Type B pancreatic cell (in vitro differentiated cells): ENCODE measurements at regions not wholly inside any gene's neighbourhood (a gene's known extent, or its start where the extent isn't known, plus 50 kb on each side); places are given as distances from the start of the nearest gene placed in this dataset.

ENCODE experiments used
- DNase-seq: peaks from one replicate; pipeline ENCODE4 v3.0.0; 2021; ENCODE audit warnings: mixed read lengths; ENCODE audit not compliant: unreplicated experiment; ENCODE audit errors: extremely low spot score
- H3K27ac Mint-ChIP-seq: 2 replicates; pipeline ENCODE4 v1.8.0; 2021; ENCODE audit warnings: mild to moderate bottlenecking, mixed read lengths
- H3K27me3 Mint-ChIP-seq: 2 replicates; pipeline ENCODE4 v1.8.0; 2021; ENCODE audit warnings: mixed read lengths
- H3K36me3 Mint-ChIP-seq: 2 replicates; pipeline ENCODE4 v1.8.0; 2021; ENCODE audit warnings: mixed read lengths
- H3K4me1 Mint-ChIP-seq: one replicate; pipeline ENCODE4 v1.8.0; 2021; ENCODE audit warnings: mixed read lengths; ENCODE audit not compliant: unreplicated experiment
- H3K4me3 Mint-ChIP-seq: 2 replicates; pipeline ENCODE4 v1.8.0; 2021; ENCODE audit warnings: mild to moderate bottlenecking, mixed read lengths
- H3K9me3 Mint-ChIP-seq: 2 replicates; pipeline ENCODE4 v1.8.0; 2021; ENCODE audit warnings: mixed read lengths
- TF ChIP-seq, protein P1 (sequence below): fragments of 200-600 bp; sonication (generic); conservative IDR thresholded peaks from 2 replicates; pipeline ENCODE4 v1.5.0; 2021; ENCODE audit warnings: antibody characterized with exemption, mild to moderate bottlenecking

DNA sequence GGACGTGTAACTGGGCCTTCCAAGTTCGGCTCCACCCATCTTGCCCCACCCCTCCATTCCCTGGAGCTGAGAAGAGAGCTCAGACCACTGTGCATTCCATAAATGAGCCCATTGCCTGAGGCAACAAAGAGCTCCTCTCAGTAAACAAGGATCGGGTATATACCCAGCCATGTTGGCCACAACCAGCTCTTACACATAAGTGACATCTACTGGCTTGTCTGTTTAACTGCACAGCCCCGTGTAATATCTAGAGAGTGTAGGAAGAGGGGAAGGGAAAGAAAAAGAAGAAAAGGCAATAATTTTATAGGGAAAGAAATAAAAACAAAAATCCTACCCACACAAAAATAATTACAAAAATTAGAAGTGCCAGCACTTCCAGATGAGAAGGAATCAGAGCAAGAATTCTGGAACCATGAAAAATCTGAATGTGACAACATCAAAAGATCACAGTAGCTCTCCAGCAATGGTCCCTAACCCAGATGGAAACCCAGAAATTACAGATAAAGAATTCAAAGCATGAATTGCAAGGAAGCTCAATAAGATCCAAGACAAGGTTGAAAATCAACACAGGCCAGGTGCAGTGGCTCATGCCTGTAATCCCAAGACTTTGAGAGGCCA, 308.1 kb downstream of the RPAP3 start:
- H3K4me3 Mint-ChIP-seq, result no peak overlapping the region
- H3K27ac Mint-ChIP-seq, result no peak overlapping the region
- no peaks in the 10 kb centered on the region for H3K27me3 Mint-ChIP-seq
- H3K4me1 Mint-ChIP-seq, result peaks cover 8% of the 10 kb centered on the region
- no peak for DNase-seq
- H3K36me3 Mint-ChIP-seq, result no peaks in the 10 kb centered on the region
- TF ChIP-seq, protein P1, sequence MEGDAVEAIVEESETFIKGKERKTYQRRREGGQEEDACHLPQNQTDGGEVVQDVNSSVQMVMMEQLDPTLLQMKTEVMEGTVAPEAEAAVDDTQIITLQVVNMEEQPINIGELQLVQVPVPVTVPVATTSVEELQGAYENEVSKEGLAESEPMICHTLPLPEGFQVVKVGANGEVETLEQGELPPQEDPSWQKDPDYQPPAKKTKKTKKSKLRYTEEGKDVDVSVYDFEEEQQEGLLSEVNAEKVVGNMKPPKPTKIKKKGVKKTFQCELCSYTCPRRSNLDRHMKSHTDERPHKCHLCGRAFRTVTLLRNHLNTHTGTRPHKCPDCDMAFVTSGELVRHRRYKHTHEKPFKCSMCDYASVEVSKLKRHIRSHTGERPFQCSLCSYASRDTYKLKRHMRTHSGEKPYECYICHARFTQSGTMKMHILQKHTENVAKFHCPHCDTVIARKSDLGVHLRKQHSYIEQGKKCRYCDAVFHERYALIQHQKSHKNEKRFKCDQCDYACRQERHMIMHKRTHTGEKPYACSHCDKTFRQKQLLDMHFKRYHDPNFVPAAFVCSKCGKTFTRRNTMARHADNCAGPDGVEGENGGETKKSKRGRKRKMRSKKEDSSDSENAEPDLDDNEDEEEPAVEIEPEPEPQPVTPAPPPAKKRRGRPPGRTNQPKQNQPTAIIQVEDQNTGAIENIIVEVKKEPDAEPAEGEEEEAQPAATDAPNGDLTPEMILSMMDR, result peak; percentile 41
- peaks cover 5% of the 10 kb centered on the region for H3K9me3 Mint-ChIP-seq

GRCh38 chr12:47396902-47397663, 308.7 kb downstream of the RPAP3 start:
- TF ChIP-seq, protein P1, result no peak
- Mint-ChIP-seq H3K4me3 (no peak overlapping the region), H3K4me1 (peaks cover 9% of the 10 kb centered on the region), H3K36me3 (no peaks in the 10 kb centered on the region), H3K27me3 (no peaks in the 10 kb centered on the region), H3K27ac (no peak overlapping the region), H3K9me3 (peaks cover 5% of the 10 kb centered on the region)
- no peak for DNase-seq

GRCh38 chr12:47394070-47394469, 311.8 kb downstream of the RPAP3 start:
- Mint-ChIP-seq H3K27ac (no peak overlapping the region), H3K4me1 (peaks cover 9% of the 10 kb centered on the region), H3K36me3 (no peaks in the 10 kb centered on the region), H3K9me3 (peaks cover 5% of the 10 kb centered on the region), H3K4me3 (no peak overlapping the region), H3K27me3 (peaks cover 4% of the 10 kb centered on the region)
- TF ChIP-seq, protein P1, result no peak
- no peak for DNase-seq

- peaks cover 5% of the 10 kb centered on the region for H3K9me3 Mint-ChIP-seq
- H3K27me3 Mint-ChIP-seq, result peaks cover 4% of the 10 kb centered on the region
- H3K36me3 Mint-ChIP-seq, result no peaks in the 10 kb centered on the region
- H3K4me1 Mint-ChIP-seq, result peaks cover 9% of the 10 kb centered on the region
- no peak for DNase-seq
- H3K4me3 Mint-ChIP-seq, result no peak overlapping the region
- TF ChIP-seq, protein P1, result no peak
- no peak overlapping the region for H3K27ac Mint-ChIP-seq
Measured at GRCh38 chr12:47393403-47393790, 312.4 kb downstream of the RPAP3 start.

DNA sequence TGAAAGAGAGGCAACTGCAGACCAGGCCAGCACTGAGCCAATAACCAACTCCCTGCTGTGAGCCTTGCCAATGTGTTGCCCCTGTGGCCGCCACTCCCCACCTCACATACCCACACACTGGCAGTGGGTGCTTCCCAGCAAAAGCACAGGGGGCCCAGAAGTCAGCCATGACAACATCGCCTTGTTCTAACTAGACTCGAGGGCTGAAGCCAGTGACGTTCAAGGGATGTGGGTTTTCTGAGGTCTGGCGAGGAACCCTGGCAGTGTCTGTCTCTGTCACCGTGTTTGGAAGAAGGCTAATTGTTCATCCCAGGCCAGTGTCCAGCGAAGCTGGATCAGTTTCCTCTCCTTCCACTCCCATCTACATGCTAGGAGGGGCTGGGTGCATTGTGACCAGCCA, 311.8 kb upstream of the AMIGO2 start:
- Mint-ChIP-seq H3K9me3 (no peaks in the 10 kb centered on the region), H3K36me3 (no peaks in the 10 kb centered on the region), H3K4me1 (peaks cover 9% of the 10 kb centered on the region), H3K27me3 (peaks cover 7% of the 10 kb centered on the region), H3K27ac (no peak overlapping the region), H3K4me3 (no peak overlapping the region)
- TF ChIP-seq, protein P1, result no peak
- DNase-seq, result no peak
